HG02938 (cell line): ENCODE measurements at regions not wholly inside any gene's neighbourhood (a gene's known extent, or its start where the extent isn't known, plus 50 kb on each side); places are given as distances from the start of the nearest gene placed in this dataset.
"Not testable (repeated sequence)": the region's sequence is repeated elsewhere in the genome, so short reads cannot be mapped to it uniquely, and the experiment has no call there.

Experiments used
- ATAC-seq: cut with Tn5 transposase; IDR thresholded peaks from one replicate; pipeline ENCODE4 v1.9.1; 2021; ENCODE audit warnings: mild to moderate bottlenecking, moderate library complexity; ENCODE audit not compliant: unreplicated experiment

DNA sequence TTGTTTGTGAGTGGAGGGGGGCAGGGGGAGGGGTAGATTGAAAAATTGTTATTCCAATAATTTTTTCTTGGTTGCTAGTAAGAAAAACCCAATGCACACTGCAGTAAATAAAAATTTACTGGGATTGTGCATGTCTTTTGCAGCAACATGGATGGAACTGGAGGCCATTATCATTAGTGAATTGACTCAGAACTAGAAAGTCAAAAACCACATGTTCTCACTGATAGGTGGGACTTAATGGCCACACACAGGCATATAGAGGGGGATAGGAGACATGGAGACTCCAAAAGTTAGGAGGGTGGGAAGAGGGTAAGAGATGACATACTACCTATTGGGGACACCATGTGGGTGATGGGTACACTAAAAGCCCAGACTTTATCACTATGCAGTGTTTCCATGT lies 67.2 kb downstream of the BUB3 start:
- ATAC-seq: no peak

DNA sequence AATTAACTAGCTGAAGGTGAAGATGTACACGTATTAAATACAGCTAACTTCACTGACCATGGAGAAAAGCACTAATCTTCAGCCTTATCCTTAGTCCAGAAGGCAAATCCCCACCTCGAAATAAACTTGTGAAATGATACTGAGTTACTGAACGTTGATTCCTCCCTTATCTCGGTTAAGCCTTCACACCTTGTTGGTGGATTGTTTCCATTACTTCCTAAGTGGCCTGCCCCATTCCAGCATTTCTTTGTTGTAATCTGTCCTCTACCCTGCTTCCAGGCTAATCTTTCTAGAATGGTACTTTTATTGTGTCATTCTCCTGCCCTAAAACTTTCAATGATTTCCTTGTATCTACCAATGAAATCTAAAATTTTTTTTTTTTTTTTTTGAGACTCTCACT lies 68.6 kb downstream of the BUB3 start:
- ATAC-seq: no peak

DNA sequence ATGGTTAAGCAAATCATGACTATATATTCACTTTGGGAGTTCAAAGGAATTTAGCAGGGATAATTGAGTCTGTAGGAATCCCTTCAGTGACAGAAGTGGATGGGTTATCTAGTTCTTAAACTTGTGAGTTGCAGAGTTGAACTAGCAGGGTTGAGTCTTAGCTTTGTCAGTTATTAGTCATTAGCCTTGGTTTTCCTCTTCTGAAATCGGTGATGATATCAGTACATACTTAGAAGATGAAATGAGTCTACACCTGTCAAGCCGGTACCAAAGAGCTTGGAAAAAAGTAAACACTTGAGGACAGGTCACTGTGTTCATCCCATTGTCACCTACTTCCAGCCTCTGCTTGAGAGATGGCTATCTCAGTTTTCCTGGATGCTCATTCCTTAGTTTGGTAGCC lies 73.5 kb downstream of the BUB3 start:
- ATAC-seq: no peak

DNA sequence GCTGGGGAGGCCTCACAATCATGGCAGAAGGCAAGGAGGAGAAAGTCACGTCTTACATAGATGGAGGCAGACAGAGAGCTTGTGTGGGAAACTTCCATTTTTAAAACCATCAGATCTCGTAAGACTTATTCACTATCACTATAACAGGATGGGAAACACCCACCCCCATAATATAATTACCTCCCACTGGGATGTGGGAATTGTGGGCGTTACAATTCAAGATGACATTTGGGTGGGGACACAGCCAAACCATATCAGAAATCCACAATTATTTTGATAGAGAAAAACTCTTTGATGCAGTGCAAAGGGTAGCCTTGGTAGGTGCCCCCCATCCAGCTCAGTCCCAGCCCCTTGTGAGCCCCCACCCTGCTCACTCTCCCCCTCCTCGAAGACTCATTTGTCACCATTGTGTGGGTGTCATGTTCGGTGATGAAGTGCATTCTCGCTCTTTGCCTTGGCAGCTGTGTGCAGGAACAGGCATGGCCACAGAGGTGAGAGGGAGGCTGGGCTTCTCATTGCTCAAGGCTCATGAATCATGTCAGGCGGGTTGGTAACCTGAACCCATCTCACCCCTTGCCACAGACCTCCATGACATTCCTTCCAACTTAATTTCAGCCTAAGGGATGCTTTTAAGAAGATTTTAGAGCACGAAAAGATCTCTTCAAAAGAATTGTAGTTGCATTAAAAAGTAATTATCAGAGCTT lies 75.9 kb downstream of the BUB3 start:
- no peak for ATAC-seq

DNA sequence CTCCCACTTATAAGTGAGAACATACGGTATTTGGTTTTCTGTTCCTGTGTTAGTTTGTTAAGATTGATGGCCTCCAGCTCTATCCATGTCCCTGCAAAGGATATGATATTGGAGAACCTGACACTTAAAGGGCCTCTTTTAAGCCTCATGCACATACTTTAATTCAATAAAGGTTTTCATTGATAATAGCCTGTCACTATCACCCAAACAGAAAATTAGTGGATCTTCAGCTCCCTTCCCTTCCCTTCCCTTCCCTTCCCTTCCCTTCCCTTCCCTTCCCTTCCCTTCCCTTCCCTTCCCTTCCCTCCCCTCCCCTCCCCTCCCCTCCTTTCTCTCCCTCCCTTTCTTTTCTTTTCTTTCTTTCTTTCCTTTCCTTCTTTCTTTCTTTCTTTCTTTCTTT lies 78.7 kb downstream of the BUB3 start:
- not testable (repeated sequence) for ATAC-seq

DNA sequence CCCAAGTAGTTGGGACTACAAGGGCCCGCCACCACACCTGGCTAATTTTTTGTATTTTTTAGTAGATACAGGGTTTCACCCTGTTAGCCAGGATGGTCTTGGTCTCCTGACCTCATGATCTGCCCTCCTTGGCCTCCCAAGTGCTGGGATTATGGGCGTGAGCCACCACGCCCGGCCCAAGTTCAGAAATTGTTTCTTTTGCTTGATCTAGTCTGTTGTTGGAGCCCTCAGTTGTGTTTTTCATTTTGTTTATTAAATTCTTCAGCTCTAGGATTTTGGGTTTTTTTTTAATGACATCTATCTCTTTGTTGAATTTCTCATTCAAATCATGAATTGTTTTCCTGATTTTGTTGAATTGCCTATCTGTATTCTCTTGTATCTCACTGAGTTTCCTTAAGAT lies 80.8 kb downstream of the BUB3 start:
- not testable (repeated sequence) for ATAC-seq

DNA sequence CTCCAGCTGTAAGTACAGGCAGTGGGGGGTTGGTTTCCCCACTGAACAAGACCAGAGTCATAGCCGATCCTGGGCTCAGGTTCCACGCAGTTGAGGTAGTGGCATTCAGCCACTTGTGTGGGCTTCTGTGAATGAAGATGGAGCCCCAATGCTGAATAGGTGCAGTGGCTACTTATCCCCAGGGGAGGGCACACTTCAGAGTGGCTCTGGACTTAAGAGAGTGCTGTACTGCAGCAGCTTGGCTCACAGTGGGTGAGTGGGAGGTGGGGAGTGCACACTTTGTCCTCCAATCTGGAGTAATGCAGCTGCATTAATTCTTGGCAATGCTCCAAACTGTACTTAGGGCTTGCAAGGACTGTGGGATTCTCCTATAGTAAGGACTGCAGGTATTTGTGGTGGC lies 81.9 kb downstream of the BUB3 start:
- no peak for ATAC-seq

DNA sequence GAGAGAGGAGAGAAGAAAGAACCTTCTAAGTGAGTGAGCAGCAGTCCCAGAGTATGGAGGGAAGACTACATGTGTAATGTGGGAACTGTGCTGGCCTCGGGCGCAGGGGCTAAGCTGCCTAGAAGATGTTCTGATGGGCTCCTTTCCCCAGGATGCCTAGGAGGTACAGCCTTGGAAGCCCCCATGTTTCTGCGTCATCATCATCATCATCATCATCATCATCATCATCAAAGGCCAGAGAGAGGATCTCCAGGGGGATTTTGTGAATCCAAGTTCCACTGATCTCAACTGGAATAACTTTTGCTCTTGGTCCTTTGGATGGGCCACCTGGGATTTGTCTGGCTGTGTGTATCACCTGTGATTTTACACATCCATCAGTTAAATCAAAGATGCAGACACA lies 86.0 kb downstream of the BUB3 start:
- no peak for ATAC-seq

DNA sequence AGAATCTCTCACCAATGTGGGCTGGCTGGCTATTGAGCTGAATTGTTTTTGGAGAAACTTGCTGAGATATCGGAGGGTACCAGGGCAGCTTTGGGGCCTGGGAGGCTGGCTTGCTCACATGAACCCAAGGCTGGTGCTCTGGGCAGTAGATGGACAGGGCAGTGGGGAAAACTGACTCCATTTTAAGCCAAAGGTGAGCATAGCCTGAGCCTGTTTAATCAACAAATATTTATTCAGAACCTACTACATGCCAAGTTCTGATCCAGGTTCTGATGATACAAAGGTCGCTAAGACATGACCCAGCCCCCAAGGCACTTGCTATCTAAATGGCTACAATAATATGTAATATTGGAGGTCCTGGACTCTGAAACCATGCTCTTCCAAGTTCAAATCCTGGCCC lies 86.6 kb downstream of the BUB3 start:
- no peak for ATAC-seq

DNA sequence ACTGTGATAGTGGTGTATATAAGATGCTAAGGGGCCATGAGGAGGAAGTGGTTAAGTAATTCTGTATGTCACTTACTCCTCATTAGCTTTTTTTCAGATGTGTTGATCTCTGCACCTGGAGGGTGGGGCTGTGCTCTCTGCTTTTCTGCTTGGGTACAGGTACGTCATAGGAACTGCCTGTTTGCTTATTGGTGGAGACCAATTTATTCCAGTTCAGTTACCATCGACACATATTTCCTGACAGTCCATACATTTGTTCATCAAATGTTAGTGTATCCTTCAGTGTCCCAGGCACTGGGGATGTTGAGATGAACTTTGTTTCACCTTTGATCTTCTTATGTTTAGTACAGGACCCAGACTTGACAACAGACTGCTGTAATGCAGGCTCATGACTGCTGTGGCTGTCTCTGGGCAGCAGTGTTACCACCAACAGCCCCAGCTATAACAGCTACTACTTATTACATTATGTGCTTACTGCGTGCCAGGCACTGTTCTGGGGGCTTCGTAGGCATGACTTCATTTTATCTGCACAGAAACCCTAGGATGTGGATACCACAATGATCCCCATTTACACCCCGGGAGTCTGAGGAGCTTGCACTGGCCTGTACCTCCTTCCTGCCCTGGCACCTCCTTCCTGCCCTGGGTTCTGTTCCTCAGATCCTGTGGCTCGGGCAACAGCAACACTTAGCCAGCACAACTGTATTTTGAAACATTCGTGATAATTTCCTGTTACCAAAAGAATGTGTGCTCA lies 87.4 kb downstream of the BUB3 start:
- ATAC-seq: peak; percentile 72

DNA sequence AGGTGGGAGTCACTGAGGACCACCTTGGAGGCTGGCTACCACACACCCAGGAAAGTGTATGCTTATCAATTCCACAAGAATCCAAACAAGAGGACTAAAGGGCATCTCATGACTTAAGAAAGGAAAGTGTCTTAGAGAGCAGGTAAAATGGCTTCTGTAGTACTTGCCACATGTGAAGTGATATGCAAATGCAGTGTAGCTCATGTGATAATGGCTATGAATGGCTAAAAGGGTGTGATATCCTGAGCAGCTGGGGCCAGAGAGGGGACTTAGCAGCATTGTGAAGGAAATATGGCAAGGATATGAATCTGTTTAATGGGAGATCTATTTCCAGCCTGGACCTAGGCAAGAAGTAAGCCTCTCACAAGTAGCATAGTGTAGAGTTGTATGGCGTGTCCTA lies 90.5 kb downstream of the BUB3 start:
- no peak for ATAC-seq

DNA sequence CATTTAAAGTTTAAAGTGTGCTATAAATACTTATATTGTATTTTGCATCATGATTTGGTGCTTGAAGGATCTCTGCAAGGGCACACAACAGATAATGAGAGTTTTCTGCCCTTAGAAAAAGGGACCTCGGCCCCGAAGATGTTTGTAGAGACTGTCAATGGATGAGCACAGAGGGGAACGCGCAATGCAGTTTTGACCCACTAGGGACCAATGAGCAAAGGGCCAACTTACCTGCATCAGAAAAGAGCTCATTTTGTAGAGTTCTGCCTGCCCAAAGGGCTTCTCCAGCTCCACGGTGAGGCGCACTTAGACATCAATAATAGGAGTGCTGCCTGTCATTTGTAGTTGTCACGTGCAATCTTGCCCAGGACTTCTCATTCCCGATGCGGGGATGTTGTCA lies 91.1 kb downstream of the BUB3 start:
- no peak for ATAC-seq

DNA sequence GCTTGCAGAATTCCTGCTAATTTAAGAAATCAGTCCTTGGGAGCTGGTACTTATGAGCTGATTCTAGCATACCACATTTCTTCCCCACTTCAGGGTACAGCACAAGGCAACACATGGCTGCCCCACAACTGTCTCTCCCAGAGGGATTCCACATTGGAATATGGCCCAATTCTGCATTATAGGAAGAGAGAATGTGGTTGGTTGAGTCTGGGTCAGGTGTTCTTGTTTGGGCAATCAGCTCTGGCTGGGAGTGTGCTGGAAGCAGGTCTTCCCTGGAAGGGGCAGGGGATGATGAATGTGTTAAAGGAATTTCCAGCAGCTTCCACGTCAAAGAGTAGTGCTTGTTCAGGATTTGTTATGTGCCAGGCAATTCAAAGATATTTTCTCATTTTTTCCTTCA lies 95.7 kb downstream of the BUB3 start:
- no peak for ATAC-seq

DNA sequence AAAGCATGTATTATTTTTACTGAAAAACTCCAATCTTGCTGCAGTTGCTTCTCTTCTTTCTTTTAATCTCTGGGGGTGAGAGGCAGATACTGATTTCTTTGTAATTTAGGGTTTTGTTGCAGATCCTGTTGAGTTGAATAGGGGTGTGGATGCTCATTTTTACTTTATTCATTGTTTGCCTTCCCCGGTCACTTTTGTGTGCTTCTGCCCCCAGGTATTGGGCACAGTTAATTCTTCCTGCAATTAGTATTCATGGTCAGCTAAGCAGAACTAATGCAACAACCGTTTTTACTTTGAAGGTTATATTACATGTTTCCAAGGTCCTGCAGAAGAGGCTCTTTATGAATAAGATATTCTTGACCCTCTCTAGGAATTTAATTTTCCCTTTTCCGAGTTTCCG lies 96.4 kb downstream of the BUB3 start:
- ATAC-seq: no peak

DNA sequence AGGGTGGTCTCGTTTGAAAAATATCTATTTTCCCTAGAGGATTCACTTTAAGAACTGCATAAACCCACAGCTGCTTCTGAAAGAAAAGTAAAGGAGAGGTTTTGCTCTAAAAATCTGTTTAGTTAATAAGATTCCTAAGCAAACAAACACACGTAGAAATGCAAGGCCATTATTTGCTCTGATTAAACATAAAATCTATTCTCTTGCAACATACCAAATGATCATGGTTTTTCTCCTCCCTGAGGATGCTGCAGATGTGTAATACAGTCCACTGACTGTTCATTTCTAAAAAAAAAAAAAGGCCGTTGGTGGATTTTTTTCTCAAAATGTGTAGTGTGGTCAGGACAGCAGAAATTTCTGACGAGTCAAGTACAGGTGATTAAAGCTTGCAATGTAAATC lies 98.6 kb downstream of the BUB3 start:
- no peak for ATAC-seq

DNA sequence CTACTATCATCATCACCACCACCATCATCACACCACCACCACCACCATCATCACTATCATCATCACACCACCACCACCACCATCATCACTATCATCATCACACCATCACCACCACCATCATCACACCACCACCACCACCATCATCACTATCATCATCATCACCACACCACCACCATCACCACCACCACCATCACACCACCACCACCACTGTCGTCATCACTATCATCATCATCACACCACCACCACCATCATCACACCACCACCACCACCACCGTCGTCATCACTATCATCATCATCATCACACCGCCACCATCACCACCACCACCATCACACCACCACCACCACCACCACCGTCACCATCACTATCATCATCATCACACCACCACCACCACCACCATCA lies 100.1 kb downstream of the BUB3 start:
- ATAC-seq: not testable (repeated sequence)

DNA sequence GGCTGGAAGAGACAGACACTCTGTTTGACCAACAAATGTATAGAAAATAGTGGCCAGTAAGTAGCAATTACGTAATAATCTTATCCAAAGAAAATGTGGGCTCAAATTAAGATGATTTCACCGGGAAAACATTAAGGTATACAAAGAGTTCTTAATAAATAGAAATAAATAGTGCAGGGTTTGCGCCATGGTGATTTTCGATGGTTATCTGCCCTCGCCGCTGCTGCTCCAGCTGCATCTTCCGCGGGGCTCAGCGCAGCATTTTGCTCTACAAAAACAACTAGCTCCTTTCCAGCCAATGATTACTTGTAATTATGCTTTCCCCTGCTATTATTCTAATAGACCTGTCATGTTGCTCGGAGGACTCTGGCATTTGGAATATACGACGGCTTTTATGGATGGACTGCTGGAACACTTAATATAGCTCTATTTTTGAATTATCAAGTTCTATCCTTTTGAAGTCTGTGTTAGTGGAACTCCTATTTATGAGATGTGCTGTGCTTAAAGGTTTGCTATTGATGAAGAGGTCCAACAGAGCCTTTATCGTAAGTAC lies 103.8 kb downstream of the BUB3 start:
- ATAC-seq: no peak

DNA sequence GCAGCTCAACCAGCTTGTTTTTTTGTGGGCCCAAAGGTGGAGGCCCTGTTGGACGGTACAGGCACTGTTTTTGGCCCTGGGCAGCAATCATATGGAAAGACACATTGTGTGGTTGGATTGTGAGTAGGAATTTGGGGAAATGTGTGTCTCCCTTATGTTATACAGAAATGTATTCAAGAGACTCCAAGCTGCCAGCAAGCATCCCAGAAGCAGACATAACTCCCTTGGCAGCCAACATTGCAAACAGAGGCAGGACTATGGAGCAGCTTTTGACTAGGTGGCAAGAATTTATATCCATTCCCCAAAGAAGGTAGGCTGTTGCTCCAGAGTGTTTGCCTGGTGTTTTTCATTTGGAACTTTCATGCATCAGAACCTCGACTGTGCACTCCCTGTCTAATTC lies 104.9 kb downstream of the BUB3 start:
- no peak for ATAC-seq

DNA sequence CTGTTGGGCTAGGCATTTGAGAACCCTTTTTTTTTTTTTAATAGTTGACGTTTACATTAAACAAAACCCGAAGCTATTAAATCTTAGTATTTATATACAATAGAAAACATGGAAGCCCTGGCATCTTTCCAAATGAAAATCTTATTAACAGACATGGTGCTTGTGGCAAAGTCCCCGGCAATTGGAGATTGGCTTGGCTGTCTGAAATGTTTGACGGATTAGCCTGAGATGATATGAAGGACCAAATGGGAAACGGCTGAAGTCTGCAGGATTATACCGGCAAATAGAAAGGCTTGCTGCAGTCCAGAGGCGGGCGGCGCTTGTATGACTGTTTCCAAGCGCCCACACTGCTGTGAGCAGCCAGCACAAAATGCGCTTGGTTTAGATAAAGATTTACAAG lies 105.6 kb downstream of the BUB3 start:
- no peak for ATAC-seq

DNA sequence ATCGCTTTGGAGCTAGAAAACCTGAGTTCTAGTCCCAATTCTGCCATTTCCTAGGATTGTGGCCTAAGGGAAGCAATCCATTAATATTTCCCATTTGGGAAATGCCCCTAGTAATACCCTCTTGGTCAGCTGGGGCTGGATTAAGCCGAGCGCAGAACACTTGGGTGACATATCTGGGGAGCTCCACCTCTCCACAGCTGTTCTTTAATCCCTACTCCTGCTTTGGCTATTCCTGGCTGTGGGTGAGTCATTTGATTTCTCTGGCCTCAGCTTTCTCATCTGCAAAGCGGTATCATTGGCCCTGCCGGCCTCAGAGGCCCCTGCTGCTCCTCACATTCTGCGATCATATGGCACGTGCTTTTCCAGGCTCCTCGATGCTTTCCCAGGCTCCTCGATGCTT lies 108.3 kb downstream of the BUB3 start:
- ATAC-seq: no peak

DNA sequence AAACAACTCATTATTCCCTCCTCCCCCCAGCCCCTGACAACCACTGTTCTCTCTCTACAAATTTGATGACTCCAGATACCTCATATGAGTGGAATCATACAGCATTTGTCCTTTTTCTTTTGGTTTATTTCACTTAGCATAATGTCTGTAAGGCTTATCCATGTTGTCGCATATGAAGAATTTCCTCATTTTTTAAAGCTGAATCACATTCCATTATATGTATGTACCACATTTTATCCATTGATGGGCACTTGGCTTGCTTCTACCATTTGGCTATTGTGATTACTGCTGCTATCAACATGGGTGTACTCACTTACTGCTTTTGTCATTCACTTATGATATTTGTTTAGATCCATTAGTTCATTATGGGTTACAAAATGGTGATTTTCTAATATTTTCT lies 112.8 kb downstream of the BUB3 start:
- no peak for ATAC-seq

DNA sequence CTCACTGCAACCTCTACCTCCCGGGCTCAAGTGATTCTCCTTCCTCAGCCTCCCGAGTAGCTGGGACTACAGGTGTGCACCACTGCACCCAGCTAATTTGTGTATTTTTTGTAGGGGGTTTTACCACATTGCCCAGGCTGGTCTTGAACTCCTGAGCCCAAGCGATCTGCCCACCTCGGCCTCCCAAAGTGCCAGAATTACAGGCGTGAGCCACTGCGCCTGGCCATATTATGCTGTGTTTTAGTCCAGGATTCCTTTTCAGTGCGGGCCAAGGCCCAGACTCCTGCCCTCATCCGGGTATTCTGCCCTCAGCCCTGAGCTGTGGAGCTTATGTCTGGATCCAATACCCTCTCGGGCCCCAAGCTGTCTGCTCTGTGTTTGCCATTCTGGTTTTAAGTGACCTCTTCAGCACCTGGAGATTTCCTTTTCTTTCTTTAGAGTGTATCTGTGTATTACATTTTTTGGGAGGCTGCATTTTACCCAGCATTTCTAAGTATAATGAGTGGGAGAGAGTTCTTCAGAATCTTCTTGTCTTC lies 114.9 kb downstream of the BUB3 start:
- ATAC-seq: no peak
